DND-41 (cell line): ENCODE measurements at regions not wholly inside any gene's neighbourhood (a gene's known extent, or its start where the extent isn't known, plus 50 kb on each side); places are given as distances from the start of the nearest gene placed in this dataset.

Experiments used
- ATAC-seq: fragments of 200-7000 bp; cut with Tn5 transposase; 3 replicates; pipeline ENCODE4 v1.9.1; 2021; ENCODE audit warnings: low read depth; ENCODE audit not compliant: insufficient read depth
- DNase-seq: peaks from one replicate; pipeline ENCODE4 v3.0.0-alpha.2; 2020
- H2AFZ ChIP-seq: 2 replicates; pipeline ENCODE4 v1.6.0; 2012; ENCODE audit warnings: low read depth, low read length
- H3K27ac ChIP-seq: 2 replicates; pipeline ENCODE4 v1.5.1; 2012; ENCODE audit warnings: low read length, inconsistent platforms
- H3K27me3 ChIP-seq: fragments of 200-600 bp; sonication (generic); 2 replicates; pipeline ENCODE4 v1.6.0; 2012; ENCODE audit warnings: low read length, mild to moderate bottlenecking, inconsistent platforms; ENCODE audit not compliant: insufficient read depth, poor library complexity
- H3K36me3 ChIP-seq: 2 replicates; pipeline ENCODE4 v1.5.1; 2012; ENCODE audit warnings: low read length, inconsistent platforms; ENCODE audit not compliant: insufficient read depth
- H3K4me1 ChIP-seq: 2 replicates; pipeline ENCODE4 v1.5.1; 2012; ENCODE audit warnings: mild to moderate bottlenecking, low read length; ENCODE audit not compliant: insufficient read depth
- H3K4me2 ChIP-seq: 2 replicates; pipeline ENCODE4 v1.6.0; 2012; ENCODE audit warnings: mild to moderate bottlenecking, moderate library complexity, low read length, inconsistent platforms; ENCODE audit not compliant: insufficient read depth
- H3K4me3 ChIP-seq, 2 experiments: fragments of 200-600 bp in 1 of 2; shearing (Covaris generic) in 1 of 2; 2 replicates each; pipeline ENCODE4 v1.5.1; 2012 to 2016; ENCODE audit warnings: inconsistent platforms in 2 of 2, low read length in 2 of 2, mild to moderate bottlenecking in 2 of 2, low read depth in 1 of 2, moderate library complexity in 1 of 2
- H3K79me2 ChIP-seq: 2 replicates; pipeline ENCODE4 v1.6.0; 2012; ENCODE audit warnings: low read length, inconsistent platforms; ENCODE audit not compliant: insufficient read depth
- H3K9ac ChIP-seq: 2 replicates; pipeline ENCODE4 v1.6.0; 2012; ENCODE audit warnings: low read depth, mild to moderate bottlenecking, inconsistent platforms, low read length, moderate library complexity
- H3K9me3 ChIP-seq: 2 replicates; pipeline ENCODE4 v1.5.1; 2012; ENCODE audit warnings: low read length, moderate library complexity, mild to moderate bottlenecking, inconsistent platforms; ENCODE audit not compliant: insufficient read depth, severe bottlenecking
- H4K20me1 ChIP-seq: 2 replicates; pipeline ENCODE4 v1.6.0; 2012; ENCODE audit warnings: low read length; ENCODE audit not compliant: insufficient read depth
- CTCF ChIP-seq: IDR thresholded peaks from 2 replicates; pipeline ENCODE4 v1.5.1; 2012; ENCODE audit warnings: borderline replicate concordance, low read length, moderate library complexity, mild to moderate bottlenecking; ENCODE audit not compliant: poor library complexity, severe bottlenecking; ENCODE audit errors: extremely low read depth
- EZH2 ChIP-seq: IDR thresholded peaks from 3 replicates; pipeline ENCODE4 v1.6.1; 2012; ENCODE audit warnings: borderline replicate concordance, low read depth, mild to moderate bottlenecking, moderate library complexity, low read length, inconsistent platforms; ENCODE audit not compliant: severe bottlenecking

- no peak overlapping the region for H3K4me2 ChIP-seq
- no peak overlapping the region for H3K4me3 ChIP-seq
- ATAC-seq (no peak), DNase-seq (no peak)
- H4K20me1 ChIP-seq: no peaks in the 10 kb centered on the region
- no peak overlapping the region for H3K27ac ChIP-seq
- H3K27me3 ChIP-seq: no peaks in the 10 kb centered on the region
- H3K36me3 ChIP-seq: no peaks in the 10 kb centered on the region
- TF ChIP-seq EZH2: no peak
- TF ChIP-seq CTCF: no peak
- no peaks in the 10 kb centered on the region for H3K9me3 ChIP-seq
- no peaks in the 10 kb centered on the region for H3K79me2 ChIP-seq
- no peak overlapping the region for H2AFZ ChIP-seq
- H3K9ac ChIP-seq: no peak overlapping the region
- H3K4me1 ChIP-seq: no peaks in the 10 kb centered on the region
Measured at GRCh38 chr18:55158570-55158969, 199.3 kb upstream of the CCDC68 start.

- Histone ChIP-seq H4K20me1 (no peaks in the 10 kb centered on the region), H3K4me2 (no peak overlapping the region), H2AFZ (no peak overlapping the region), H3K27ac (no peak overlapping the region), H3K27me3 (peaks cover 3% of the 10 kb centered on the region), H3K36me3 (no peaks in the 10 kb centered on the region), H3K4me3 (no peak overlapping the region), H3K79me2 (no peaks in the 10 kb centered on the region), H3K9ac (no peak overlapping the region), H3K4me1 (no peaks in the 10 kb centered on the region), H3K9me3 (no peaks in the 10 kb centered on the region)
- TF ChIP-seq EZH2 (no peak), CTCF (no peak)
- ATAC-seq (no peak), DNase-seq (no peak)
Measured at GRCh38 chr18:55153346-55153745, 194.1 kb upstream of the CCDC68 start.

GRCh38 chr18:55152801-55153200 lies 193.5 kb upstream of the CCDC68 start:
- H3K27me3 ChIP-seq: peaks cover 3% of the 10 kb centered on the region
- ATAC-seq: no peak

More at GRCh38 chr18:55152801-55153200, 193.5 kb upstream of the CCDC68 start:
- Histone ChIP-seq H3K9ac (no peak overlapping the region), H3K27ac (no peak overlapping the region), H3K4me3 (no peak overlapping the region), H3K79me2 (no peaks in the 10 kb centered on the region), H4K20me1 (no peaks in the 10 kb centered on the region), H3K4me1 (no peaks in the 10 kb centered on the region), H2AFZ (no peak overlapping the region), H3K36me3 (no peaks in the 10 kb centered on the region), H3K9me3 (no peaks in the 10 kb centered on the region), H3K4me2 (no peak overlapping the region)
- TF ChIP-seq CTCF (no peak), EZH2 (no peak)
- no peak for DNase-seq
